ENCODE measurements at regions not wholly inside any gene's neighbourhood (a gene's known extent, or its start where the extent isn't known, plus 50 kb on each side); places are given as distances from the start of the nearest gene placed in this dataset.

- DNase-seq (ENCODE audit: low read depth), result no peak
Observed at GRCh38 chr20:60510356-60510755, 552.1 kb downstream of the CDH26 start.

- no peak for DNase-seq (ENCODE audit: low read depth)
Observed at GRCh38 chr20:60512443-60512842, 554.2 kb downstream of the CDH26 start.

- DNase-seq (ENCODE audit: low read depth), result no peak
Observed at GRCh38 chr20:60513141-60513540, 554.9 kb downstream of the CDH26 start.

DNA sequence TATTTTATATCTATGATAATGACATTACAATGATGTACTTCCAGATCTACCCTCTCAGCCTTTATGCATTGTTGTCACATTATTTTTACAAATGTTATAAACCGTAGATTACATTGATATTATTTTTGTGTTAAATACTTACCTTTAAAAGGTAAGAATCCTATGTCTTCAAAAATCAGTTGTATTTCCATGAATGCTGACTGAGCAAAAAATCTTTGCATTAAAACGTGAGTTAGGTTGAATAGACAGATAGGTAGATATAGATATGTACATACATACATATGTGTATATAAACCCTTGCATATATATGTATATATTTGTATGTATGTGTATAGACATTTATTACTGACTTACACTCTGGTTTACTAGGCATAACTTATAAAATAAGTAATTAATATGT lies 558.2 kb downstream of the CDH26 start:
- DNase-seq (ENCODE audit: low read depth), result no peak

DNA sequence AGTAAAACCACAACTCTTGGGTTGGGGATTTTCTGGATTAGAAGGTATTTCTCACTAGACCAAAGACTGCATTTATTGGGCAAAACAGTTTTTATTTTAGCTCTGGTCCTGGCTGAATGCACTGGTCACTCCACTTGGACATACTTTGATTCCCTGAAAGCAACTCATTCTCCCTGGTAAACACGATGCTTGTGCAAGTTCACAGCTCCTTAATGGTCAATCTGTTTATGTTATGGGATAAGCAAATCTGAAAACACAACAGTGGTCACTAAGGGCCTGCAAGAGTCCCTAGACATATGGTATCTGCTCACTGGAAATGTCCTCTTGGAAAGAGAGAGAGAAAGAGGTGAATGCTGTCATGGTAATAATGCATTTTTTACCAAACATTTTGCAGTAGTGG lies 559.8 kb downstream of the CDH26 start:
- DNase-seq (ENCODE audit: low read depth), result no peak

DNA sequence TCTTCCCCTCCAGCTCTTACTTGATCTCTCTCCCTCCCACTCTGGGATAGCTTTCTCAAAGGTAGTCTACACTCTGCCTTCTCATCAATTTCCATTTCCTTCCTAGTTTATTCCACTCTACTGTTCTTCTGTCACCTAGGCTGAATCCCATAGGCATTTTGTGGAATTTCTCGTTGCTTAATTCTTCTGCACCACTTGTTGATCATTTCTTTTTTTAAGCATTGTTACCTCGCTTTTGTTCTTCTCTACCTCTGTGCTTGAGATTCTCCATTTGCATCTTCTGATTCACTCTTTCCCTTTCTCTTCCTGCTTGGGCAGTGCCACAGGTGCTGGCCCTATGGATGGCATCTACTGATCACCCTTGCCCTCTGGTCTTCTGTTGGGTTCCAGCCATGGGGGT lies 567.2 kb downstream of the CDH26 start:
- no peak for DNase-seq (ENCODE audit: low read depth)

DNA sequence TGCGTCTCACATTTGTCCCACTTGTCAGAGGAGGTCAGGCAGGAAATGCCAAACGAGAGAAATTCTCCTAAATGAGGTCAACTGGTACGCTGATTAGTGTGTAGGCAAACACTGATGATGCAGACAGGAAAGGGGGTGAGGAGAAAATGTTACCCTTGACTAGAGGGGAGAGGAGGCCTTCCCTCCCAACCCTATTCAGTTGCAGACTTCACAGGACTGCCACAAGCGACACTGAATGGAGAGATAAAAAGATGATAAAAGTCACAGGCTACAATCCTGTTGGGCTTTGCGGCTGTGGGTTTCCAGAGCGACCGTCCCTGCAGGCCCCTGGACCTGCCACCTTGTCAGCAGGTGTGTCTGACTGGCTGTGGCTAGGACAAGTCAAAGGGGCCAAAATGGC lies 569.4 kb downstream of the CDH26 start:
- DNase-seq (ENCODE audit: low read depth), result no peak

GRCh38 chr20:60528141-60528540 lies 569.9 kb downstream of the CDH26 start:
- no peak for DNase-seq (ENCODE audit: low read depth)

DNA sequence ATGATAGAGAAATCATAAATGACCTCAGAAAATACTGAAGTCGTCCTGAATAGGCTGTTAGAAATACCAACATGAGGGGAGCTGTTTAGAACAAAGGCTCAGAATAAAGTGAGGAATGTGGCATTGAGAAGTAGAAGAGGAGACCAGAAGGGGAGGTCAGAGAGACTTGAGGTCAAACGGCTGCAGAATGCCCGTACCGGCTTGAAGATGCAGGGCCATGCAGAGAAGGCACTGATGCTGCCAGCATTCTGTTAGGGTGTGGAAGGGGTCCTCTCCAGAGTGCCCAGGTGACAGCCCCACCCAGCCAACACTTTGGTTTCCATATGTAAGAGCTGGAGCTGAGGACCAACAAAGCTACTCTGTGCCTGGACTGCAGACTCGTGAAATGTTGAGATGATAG lies 570.9 kb downstream of the CDH26 start:
- no peak for DNase-seq (ENCODE audit: low read depth)

DNA sequence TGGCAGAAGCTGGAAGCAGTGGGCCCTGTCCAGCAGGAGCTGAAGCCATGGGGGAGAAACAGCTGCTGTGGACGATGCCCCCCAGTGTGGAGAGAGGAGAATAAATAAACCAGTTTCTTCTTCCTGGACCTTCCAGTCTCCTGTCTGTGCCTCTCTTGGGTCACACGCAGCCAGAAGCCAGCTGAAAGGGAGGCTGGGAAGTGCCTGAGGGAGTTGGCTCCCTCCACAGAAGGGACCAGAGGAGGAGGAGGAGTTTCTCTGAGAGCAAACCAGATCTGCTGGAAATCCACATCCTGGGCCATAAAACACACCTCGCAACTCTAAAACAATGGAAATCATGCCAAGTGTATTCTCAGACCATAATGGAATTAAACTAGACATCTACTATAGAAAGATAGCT lies 577.0 kb downstream of the CDH26 start:
- DNase-seq (ENCODE audit: low read depth), result no peak

DNA sequence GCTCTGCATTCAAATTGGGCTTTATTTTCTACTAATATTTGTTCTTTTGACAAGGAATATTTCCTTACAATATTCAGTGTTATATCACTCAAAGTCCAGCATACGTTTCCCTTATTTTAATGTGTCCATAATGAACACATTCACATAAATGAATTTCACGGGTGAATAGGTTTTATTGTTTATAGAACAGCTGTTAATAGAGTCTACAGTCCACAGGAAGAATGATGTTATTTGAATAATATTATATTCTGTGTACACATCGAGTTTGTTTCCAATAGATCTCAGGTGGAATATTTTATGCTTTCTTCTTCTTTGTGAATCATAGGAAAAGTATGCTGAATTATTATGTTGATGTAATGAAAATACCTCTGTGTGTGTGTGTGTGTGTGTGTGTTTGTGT lies 582.4 kb downstream of the CDH26 start:
- DNase-seq (ENCODE audit: low read depth), result no peak

- DNase-seq (ENCODE audit: low read depth), result no peak
Observed at GRCh38 chr20:60541991-60542390, 583.8 kb downstream of the CDH26 start.

DNA sequence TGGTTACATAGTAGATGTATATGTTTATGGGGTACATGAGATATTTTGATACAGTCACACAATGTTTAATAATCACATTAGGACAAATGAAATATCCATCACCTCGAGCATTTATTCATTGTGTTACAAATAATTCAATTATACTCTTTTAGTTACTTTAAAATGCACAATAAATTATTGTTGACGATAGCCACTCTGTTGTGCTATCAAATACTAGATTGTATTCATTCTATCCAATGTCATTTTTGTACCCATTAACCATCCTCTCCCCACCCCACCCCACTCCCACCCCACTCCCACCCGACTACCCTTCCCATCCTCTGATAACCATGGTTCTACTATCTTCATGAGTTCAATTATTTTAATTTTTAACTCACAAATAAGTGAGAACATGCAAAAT lies 585.4 kb downstream of the CDH26 start:
- DNase-seq (ENCODE audit: low read depth), result no peak

- no peak for DNase-seq (ENCODE audit: low read depth)
Observed at GRCh38 chr20:60553095-60553494, 594.9 kb downstream of the CDH26 start.

GRCh38 chr20:60558486-60558885 lies 600.3 kb downstream of the CDH26 start:
- no peak for DNase-seq (ENCODE audit: low read depth)

- DNase-seq (ENCODE audit: low read depth), result no peak
Observed at GRCh38 chr20:60559462-60559861, 601.2 kb downstream of the CDH26 start.

DNA sequence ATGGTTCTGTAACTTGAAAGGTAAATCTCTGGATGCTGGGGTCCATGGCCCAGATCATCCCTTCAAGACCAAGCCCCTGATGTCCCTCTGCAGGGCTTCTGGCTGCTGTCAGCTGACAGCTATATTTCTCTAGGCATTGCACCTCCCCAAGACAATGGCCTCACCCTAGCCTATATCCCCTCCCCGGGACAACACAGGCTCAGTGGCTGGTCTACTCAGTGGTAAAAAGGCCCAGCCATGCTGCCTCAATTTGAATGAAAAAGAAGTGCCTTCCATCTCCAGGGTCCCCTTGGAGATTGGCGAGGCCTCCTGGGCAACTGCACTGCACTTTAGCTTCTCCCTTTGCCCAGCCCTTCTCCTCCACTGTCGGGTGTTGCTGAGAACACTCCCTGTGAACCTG lies 602.8 kb downstream of the CDH26 start:
- DNase-seq (ENCODE audit: low read depth), result no peak

DNA sequence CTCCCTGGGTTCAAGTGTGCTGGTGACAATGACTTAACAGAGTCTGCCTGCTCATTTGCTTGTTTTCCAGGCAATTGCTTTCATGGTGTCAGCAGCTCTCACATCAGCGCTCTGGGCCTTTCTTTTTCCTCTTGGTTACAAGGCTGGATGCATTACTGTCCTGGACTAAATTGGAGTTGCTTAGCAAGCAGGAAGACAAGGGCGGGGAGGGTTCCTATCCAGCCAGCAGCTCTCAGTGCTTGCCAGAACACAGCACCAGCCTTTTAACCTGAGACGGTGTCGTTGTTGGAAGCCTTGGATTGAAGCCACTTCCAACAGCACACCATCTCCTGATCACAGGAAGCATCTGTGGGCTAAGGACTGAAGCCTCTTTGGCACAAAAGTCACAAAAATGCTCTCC lies 606.9 kb downstream of the CDH26 start:
- DNase-seq (ENCODE audit: low read depth), result no peak

- no peak for DNase-seq (ENCODE audit: low read depth)
Observed at GRCh38 chr20:60565551-60565950, 607.3 kb downstream of the CDH26 start.

DNA sequence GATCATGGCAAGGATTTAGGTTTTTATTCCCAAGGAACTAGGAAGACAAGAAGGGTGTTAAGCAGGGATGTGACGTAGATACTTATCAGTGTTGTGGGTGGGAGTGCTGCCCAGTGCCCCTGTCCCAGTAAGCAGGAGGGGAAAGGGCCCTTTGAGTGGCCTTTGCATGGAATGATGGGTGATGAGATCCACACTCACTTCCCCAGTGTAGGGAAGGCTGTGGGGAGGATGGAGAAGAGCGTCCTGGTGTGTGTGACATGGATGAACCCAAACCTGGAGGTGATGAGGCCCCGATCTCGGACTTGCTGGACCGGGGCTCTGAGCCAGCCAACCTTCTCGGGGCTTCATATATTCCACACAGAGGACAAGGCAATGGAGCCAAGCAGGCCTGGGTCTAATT lies 610.9 kb downstream of the CDH26 start:
- no peak for DNase-seq (ENCODE audit: low read depth)

DNA sequence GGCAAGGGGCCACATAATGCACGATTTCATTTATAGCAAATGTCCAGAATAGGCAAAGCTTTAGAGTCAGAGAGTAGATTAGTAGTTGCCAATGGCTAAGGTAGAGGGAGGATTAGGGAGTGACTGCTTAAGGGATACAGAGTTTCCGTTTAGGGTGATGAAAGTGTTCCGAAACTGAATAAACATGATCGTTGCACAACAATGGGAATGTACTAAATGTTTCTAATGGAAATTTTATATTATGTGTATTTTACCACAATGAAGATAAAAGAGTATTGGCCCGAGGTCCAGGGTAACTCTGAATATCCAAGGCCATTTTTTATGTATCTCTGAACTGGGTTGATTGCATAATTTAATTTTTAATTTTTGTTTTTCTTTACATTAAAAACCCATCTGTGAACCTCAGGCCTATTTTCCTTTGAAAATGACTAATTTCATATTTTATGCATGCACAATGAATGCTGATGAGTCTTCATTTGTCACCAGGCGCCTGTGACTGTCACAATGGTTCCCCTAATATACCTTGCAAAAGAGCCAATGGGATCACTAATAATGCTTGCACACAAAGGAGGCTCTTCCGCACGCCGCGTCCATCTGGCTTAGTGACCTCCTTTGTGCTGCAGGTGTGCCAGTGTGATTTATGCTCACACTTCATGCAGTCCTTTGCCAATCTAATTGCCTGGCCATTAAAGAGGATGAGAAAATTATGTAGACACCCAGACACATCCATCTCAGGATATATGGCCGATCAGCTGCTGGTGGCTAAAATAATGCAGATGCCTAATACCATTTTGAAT lies 612.5 kb downstream of the CDH26 start:
- DNase-seq (ENCODE audit: low read depth), result no peak

DNA sequence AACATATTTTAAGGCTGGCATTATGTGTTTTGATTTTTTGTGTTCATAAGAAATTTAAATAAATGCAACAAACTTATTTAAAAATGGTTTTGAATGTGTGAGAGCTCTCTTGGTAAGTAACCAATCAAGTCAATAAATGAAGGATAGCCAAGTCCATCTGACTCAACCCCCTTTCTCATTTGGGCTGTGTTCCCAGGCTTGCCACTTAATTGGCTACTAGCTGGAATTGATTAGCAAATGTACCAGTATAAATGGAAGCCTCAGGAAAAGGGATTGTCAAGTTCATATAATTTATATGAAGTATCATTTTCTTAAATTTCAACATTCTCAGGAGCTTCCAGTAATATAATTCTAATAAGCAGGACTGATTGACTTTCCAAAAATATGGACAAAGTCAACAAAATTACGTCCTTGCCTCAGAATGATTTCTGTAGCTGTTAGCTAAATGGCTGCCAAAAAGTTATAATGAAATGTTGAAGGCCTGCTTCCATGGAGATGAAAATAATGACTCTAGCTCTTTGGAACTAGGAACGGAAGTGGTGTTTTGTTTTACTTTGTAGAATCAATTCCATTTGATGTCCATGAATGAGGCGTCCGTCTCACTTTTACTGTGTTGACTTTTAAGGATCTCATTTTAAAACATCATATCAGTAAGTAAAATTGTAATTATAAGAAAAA lies 614.9 kb downstream of the CDH26 start:
- no peak for DNase-seq (ENCODE audit: low read depth)

DNA sequence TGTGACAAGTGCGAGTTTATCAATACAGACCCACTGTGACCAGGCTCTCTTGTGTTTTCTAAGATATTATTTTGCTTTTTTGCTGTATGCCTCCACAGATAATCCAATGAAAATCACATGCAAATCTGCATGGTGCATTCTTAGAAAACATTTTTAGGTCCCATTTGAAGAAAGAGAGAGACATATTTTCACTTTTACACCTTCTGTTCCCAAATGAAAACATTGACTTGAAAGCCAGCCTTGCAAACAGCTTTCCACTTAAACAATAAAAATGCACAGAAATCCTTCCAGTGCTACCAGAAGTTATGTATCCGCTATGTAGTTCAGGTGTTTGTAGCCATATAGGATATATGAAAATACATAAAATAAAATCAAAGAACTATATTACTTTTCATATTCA lies 618.0 kb downstream of the CDH26 start:
- no peak for DNase-seq (ENCODE audit: low read depth)

DNA sequence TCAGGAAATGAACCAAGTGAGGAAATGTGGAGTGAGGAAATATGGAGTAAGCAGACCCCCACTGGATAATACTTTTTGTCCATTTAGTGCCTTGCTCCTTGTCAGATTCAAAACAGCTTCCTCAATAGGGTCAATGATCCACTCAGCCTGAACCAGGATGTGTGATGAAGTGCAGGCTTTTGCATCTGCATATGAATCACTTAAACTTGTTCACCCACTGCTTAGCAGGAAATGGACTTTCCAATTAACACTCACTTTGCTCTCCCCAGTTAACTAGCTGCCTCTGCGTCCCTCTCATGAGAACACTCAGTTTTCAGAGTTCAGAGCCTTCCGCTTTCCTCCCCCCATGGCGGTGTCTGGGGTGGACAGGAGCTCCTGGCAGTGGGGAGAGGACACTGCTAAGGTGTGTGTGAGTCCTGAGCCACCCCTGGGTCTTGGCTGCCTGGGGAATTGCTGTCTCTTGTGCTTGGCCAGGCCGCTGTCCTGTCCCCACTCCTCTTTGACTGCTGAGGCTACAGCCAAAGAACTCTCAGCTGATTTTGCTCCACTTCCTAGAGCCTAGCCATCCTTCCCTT lies 621.8 kb downstream of the CDH26 start:
- DNase-seq (ENCODE audit: low read depth), result no peak
